ENCODE measurements at regions not wholly inside any gene's neighbourhood (a gene's known extent, or its start where the extent isn't known, plus 50 kb on each side); places are given as distances from the start of the nearest gene placed in this dataset.
"Not testable (repeated sequence)": the region's sequence is repeated elsewhere in the genome, so short reads cannot be mapped to it uniquely, and the experiment has no call there.

DNA sequence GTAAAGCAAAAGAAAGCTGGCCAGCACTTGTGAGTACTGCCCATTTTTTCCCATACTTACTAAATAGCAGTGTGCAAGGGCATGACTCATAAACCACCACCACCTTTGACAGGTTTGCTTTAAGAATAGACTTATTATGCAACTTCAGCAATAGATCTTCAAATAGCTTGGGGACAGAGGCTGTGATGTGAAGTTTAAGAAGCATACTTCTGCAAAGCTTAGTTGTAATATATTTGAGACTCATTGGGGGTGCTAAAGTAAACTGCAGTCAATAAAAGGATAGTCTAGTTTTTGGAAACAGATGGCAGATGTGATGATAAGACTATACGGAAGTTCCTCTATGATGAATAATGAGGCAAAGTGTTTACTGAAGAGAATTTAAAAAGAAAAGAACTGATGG, 210.0 kb downstream of the PLA2G4A start:
- DNase-seq (ENCODE audit: low read depth in 2 of 2): no peak

DNA sequence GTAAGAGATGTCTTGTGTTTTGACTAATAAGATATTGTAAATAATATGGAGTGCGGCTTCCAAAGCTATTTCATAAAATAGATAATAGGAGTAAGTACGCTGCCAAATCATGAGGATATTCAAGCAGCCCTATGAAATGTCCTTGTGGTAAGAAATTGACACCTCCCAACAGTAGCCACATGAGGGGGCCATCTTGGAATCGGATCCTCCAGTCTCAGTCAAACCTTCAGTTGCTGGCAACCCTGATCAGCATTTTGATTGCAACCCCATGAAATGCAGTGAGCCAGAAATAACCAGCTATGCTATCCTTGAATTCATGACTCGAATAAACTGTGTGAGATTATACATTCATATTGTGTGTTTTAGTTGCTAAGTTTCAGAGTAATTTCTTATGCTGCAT, 212.4 kb downstream of the PLA2G4A start:
- no peak for DNase-seq (ENCODE audit: low read depth in 2 of 2)

DNA sequence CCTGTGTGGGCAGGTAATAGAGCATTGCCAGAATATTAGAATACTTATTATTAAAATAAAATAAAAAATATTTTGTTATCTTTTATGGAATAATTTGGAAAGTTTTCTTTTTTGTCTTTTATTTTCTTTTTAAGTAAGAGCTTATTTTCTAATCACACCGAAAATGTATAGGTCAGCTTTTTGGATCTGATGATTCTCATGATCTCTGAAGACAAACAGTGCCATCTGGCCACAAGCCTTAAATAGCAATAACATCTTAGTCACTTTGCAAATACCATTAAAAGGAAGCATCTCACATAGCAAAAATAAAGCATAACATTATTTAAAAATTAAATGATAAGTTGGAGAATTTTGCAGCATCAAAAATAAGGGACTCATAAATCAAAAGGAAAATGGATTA, 213.8 kb downstream of the PLA2G4A start:
- no peak for DNase-seq (ENCODE audit: low read depth in 2 of 2)

DNA sequence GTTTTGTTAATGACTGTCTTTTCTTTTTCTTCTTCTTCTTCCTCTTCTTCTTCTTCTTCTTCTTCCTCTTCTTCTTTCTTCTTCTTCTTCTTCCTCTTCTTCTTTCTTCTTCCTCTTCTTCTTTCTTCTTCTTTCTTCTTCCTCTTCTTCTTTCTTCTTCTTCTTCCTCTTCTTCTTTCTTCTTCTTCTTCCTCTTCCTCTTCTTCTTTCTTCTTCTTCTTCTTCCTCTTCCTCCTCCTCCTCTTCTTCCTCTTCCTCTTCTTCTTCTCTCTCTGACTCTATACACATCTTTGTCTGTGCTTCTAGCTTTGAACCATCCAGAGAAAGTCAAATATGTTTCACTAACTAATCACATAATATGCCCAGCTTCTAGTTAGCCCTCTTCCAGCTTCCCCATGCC, 214.7 kb downstream of the PLA2G4A start:
- not testable (repeated sequence) for DNase-seq (ENCODE audit: low read depth in 2 of 2)

DNA sequence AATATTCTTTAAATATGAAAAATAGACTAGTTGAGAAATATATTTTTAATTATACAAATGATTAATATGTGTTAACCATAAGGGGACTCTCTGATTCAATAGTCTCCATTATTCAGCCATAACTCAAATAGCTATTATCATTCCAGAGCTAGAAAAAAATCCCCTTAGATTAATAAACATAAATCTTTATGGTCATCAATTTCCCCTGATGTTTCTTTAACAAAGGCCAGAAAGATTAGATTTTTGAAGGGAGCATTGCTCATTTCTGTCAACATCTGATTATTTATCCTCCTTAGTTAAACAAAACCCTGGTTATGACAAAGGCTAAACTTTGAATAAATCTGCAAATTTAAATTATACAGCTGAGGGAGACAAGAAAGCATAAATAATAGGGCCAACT, 215.7 kb downstream of the PLA2G4A start:
- DNase-seq (ENCODE audit: low read depth in 2 of 2): no peak

DNA sequence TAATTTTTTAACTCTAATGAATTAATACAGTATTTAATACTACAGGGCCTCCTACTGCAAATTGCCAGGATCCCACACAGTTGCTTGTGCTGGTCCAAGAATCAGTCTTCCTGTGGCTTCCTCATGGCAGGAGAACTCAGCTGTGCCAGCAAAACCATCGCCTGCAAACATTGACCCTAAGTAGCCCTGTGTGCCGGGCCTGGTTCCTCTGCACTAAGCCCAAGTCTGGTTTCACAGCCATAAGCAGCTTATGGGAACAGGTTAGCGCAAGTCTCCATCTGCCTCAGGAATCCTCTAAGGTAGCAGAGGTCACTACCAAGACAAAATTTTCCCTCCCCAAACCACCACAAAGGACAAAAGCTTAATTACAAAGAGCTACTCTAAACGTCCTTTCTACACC, 216.6 kb downstream of the PLA2G4A start:
- DNase-seq (ENCODE audit: low read depth in 2 of 2): no peak

DNA sequence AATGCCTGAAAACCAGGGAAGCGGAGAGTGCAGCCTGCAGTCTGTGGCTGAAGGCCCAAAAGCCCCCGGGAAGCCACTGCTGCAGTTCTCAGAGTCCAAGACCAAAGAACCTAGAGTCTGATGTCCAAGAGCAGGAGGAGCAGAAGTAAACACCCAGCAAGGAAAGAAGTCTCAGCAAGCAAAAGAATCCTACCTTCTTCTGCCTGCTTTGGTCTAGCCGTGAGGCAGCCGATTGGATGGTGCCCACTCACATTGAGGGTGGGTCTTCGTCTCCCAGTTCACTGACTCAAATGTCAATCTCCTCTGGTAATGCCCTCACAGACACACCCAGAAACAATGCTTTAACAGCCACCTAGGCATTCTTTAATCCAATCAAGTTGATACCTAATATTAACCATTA, 217.5 kb downstream of the PLA2G4A start:
- DNase-seq (ENCODE audit: low read depth in 2 of 2): no peak

DNA sequence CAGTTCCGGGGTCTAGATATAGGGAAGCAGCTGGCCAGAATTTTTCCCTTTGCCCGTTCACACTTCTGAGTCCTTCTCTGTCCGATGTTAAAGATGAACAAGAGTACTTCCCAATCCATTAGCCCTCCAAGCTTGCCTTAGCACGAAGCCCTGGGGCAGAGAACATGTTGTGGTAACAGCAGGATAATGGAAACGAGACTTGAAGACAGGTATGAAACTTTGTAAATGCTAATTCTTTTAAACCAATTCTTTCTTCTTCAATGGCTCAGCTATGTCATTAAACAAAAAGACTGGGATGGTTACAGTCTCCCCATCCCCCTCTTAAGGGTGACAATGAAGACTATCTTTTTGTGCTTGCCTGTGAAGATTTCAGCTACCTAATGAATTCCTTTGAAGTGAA, 218.5 kb downstream of the PLA2G4A start:
- DNase-seq (ENCODE audit: low read depth in 2 of 2): no peak

DNA sequence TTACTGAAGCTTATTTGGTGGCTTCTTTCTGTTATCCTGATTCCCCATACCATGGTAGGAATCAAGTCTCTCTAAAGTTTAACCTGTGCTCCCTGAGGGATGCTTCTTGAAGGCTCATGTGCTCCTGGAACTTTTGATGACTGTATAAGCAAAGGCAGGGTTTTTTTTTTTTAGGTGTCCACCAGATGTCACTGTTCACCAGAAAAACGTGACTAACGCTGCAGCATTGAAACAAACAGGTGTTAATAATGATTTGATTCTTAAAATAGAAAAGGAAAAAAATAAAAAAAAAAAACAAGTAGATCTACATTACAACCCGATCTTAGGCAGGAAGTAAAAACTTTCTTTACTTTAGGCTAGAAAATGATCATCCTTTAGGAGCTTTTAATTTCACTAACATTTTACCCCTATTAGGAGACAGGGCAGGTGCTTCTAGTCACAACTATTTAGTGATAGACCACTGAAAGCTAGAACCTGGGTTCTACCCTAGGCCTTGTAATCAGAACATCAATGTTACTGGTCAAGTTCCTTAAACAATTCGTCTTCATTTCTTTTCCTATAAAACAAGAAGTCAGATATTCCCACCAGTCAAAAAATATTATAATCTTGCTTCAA, 223.0 kb downstream of the PLA2G4A start:
- no peak for DNase-seq (ENCODE audit: low read depth in 2 of 2)

DNA sequence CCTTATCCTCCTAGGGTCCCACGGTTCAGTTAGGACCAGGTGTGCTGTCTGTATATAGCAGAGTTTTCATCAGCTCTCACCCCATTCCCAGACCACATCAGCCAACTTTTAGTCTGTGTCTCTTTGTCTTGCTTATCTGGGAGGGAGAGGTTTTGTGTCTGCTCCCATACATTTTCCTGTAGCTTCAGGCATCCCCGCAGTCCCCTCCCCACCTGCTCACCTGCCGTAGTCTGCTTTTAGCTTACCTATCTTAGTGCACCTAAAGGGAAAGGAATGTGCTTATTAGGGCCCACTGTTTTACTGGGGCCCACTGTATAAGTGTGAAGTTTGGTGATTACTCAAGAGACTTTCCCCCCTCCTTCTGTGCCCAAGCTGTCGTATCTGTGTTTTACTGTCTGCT, 225.1 kb downstream of the PLA2G4A start:
- DNase-seq (ENCODE audit: low read depth in 2 of 2): no peak

DNA sequence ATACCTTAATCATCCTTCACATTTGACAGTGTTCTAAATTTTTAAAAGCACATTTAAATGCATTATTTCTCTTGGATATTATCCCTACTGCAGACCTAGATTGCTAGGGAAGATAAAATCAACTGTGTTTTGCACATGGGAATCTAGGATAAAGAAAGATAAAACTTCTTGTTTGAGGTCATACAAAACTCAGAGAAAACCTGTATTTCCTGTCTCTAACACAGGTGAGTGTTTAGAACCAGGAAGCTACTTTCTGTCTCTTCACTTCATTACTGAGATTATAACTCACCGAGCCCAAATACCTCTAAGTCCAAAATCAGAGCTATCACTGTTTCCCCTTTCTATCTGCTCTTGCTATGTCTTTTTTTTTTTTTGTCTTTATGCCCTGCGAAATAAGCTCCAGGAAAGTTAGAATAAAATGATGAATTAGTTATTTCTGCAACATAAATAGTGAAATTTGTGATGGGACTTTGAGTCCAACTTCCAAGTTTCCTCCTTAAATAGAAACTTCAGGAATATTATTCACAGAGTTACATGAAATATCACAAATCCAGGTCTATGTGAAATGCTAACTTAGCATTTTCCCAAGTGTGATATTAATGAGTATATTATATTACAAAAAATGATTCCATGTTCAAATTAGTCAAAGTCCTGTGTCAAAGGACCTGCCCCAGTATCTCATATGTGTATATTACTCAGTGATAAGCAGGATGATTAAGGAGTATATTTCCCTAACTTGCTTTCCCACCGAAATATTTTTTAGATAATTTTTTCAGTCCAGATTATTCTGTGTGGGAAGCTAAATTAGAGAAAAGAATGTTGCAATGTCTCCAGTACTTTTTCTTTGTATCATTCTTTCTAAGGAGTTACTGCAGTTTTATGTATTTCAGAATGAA, 226.4 kb downstream of the PLA2G4A start:
- no peak for DNase-seq (ENCODE audit: low read depth in 2 of 2)

DNA sequence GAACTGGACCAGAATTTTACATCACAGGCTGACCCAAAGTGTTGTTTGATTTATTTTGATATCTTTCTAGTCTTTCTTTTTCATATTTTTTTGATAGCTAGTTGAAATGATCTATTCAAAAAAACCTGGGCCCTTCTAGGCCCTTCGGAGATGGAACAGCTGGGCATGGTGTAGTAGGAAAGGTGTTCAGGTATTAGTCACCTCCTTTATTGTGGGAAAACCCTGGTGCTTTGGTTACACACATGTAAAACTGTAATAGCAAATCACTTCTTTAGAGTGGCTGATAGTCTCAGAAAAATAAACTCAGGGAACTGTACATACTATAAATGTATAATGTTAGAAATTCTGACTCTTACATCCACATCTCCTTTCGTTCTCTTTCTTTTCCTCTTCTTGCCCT, 234.5 kb downstream of the PLA2G4A start:
- DNase-seq (ENCODE audit: low read depth in 2 of 2): no peak

DNA sequence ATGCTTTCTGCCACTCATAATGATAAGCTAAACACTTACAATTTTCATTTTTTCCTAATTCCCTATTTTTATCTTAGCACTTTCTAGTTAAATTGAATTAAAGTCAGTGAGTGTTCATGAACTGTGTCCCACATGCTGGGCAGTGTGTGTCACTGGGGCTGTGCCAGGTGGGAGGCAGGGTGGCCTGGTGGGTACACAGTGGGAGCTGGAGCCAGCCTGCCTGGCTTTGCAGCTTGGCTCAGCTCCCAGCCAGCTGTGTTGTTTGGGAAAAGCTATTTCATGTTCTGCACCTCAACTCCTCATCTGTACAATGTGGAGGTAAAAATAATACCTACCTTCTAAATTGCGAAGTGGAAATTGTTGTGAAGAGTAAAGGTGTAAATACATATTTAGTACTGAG, 238.4 kb downstream of the PLA2G4A start:
- DNase-seq (ENCODE audit: low read depth in 2 of 2): no peak

DNA sequence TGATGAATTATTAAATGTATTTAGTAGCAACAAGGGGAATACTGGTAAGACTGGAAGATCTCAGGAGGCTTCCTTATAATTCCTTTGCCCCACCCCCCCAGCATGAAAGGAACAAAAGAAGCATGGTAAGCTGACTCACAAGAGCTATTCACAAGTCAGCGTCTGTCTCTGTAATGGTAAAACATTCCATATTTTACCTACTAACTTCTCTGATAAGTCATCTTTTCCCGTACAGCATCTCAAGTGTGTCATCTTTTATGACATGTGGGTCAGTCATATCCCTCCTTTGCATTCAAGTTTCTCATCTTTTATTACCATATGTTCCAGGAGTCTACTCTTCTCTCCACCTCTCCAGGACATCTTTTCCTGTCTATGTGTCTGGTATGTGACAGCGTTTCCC, 241.3 kb downstream of the PLA2G4A start:
- DNase-seq (ENCODE audit: low read depth in 2 of 2): no peak

DNA sequence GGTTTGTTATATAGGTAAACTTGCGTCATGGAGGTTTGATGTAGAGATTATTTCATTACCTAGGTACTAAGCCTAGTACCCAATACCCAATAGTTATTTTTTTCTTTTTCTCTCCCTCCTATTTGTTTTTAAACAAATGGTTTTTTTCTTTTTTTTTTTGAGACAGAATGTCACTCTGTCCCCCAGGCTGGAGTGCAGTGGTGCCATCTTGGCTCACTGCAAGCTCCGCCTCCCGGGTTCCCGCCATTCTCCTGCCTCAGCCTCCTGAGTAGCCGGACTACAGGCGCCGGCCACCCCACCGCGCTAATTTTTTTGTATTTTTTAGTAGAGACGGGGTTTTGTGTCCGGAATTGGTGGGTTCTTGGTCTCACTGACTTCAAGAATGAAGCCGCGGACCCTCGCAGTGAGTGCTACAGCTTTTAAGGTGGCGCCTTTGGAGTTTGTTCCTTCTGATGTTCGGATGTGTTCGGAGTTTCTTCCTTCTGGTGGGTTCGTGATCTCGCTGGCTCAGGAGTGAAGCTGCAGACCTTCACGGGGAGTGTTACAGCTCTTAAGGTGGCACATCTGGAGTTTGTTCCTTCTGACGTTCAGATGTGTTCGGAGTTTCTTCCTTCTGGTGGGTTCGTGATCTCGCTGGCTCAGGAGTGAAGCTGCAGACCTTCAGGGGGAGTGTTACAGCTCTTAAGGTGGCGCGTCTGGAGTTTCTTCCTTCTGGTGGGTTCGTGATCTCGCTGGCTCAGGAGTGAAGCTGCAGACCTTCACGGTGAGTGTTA, 243.7 kb downstream of the PLA2G4A start:
- DNase-seq (ENCODE audit: low read depth in 2 of 2): not testable (repeated sequence)

DNA sequence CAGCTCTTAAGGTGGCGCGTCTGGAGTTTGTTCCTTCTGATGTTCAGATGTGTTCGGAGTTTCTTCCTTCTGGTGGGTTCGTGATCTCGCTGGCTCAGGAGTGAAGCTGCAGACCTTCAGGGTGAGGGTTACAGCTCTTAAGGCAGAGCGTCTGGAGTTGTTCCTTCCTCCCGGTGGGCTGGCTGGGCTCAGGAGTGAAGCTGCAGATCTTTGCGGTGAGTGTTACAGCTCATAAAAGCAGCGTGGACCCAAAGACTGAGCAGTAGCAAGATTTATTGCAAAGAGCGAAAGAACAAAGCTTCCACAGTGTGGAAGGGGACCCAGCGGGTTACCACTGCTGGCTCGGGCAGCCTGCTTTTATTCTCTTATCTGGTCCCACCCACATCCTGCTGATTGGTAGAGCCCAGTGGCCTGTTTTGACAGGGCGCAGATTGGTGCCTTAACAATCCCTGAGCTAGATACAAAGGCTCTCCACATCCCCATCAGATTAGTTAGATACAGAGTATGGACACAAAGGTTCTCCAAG, 244.3 kb downstream of the PLA2G4A start:
- not testable (repeated sequence) for DNase-seq (ENCODE audit: low read depth in 2 of 2)

DNA sequence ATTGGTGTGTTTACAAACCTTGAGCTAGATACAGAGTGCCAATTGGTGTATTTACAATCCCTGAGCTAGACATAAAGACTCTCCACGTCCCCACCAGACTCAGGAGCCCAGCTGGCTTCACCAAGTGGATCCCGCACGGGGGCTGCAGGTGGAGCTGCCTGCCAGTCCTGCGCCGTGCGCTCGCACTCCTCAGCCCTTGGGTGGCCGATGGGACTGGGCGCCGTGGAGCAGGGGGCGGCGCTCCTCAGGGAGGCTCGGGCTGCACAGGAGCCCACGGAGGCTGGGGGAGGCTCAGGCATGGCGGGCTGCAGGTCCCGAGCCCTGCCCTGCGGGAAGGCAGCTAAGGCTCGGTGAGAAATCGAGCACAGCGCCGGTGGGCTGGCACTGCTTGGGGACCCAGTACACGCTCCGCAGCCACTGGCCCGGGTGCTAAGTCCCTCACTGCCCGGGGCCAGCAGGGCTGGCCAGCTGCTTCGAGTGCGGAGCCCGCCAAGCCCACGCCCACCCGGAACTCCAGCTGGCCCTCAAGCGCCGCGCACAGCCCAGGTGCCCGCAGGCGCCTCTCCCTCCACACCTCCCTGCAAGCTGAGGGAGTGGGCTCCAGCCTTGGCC, 245.0 kb downstream of the PLA2G4A start:
- not testable (repeated sequence) for DNase-seq (ENCODE audit: low read depth in 2 of 2)

DNA sequence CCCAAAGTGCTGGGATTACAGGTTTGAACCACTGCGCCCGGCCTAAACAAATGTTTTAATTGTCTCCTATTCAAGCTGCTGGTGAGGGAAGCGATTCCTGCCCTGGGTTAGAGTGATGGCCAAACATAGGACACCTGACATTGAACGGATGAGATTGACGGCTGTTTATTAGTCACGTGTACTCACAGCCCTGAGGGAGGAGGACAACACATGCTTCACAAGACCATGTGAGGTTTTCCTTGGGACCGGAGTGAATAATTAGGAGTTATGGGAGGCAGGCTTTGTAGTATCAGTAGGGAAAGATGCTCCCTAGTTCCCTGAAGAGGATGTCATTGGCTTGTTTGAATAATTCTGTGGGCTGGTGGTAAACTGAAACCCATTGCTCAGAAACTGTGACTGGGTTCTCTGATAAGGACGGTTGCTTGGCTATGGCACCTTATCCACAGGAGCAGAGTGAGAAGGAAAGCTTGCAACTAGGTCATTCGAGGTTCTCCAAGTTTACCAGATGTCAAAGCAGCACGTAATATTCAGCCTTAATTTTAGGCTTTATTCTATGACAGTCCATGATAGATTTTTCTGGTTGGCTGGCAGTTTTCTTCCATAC, 245.8 kb downstream of the PLA2G4A start:
- no peak for DNase-seq (ENCODE audit: low read depth in 2 of 2)

DNA sequence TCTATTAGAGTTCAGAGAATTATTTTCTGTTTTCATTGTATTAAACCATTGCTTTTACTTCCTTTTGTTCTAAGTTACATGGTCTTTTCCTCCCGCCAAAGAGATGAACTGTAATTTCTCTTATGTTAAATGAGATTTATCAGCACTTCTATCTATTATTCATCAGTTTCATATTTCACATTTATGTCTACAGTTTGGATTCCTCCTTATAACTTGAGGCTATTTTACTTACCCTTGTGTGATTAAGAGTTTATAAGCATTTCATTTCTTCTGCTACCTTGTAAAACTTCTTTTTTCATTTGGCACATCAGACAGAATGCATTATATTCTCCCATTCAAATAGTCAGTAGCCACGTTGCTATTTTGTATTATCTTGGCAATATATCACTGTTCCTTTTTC, 248.2 kb downstream of the PLA2G4A start:
- no peak for DNase-seq (ENCODE audit: low read depth in 2 of 2)

DNA sequence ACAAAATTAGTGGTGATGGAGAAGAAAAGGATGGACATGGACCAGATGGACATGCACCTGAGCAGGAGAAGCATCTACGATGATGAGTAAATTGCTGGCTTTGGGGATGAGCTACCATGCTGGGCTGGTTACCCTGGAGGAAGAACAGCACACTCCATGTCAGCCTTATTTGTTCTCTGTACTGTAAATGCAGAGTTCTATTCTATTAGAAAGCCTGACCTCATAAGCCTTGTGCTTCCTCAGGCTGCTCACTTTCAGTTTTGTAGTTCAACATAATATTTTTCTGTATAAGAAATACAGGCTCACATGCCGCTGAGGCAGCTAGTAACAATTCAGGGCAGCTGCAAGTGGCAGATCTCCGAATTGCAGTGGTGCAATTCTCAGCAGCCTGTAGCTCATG, 249.6 kb downstream of the PLA2G4A start:
- DNase-seq (ENCODE audit: low read depth in 2 of 2): no peak

DNA sequence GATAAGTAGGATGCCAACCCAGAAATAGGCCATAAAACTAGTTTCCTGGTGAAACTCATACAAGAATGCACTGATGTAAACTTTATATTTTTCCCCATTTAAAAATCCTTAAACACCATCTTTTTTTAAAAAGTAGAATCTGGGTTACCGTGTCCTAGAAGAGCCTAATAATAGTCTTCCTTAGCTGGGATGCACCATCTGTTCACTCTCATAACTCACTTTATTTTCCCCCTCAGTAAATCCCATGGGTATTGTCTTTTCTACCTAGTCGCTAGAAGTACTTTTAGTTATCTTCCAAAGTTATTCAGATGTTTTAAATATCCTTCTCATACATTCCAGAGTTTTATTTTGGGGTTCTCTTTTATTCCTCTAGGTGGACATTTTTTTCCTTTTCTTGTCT, 250.2 kb downstream of the PLA2G4A start:
- DNase-seq (ENCODE audit: low read depth in 2 of 2): no peak

DNA sequence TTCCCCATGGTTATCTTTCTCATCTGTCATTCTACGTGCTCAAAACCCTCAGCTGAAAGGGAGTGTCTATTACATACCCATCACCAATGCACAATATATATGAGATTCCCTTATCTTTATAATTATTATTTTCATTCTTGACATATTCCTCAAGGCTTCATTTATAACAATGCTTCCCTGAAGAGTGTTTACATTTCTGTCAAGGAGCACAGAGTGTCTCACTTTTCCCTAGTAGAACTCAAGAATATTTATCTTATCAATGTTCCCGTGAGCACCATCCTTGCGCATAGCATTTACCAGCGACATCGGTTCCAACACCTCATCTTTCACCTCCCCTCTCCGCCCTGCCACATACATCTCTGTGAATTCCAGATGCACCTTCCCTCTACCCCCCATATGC, 250.6 kb downstream of the PLA2G4A start:
- no peak for DNase-seq (ENCODE audit: low read depth in 2 of 2)

Data from stimulated activated CD8-positive, alpha-beta memory T cell treated with anti-CD3 and anti-CD28 coated beads, Interleukin-2, amount 100 ng/mL, for 48 hours (primary cell).